DND-41 (cell line): ENCODE measurements at regions not wholly inside any gene's neighbourhood (a gene's known extent, or its start where the extent isn't known, plus 50 kb on each side); places are given as distances from the start of the nearest gene placed in this dataset.

Source experiments
- EZH2 ChIP-seq: IDR thresholded peaks from 3 replicates; pipeline ENCODE4 v1.6.1; 2012; ENCODE audit warnings: borderline replicate concordance, low read depth, mild to moderate bottlenecking, moderate library complexity, low read length, inconsistent platforms; ENCODE audit not compliant: severe bottlenecking
- TF ChIP-seq, protein P1 (sequence below): IDR thresholded peaks from 2 replicates; pipeline ENCODE4 v1.5.1; 2012; ENCODE audit warnings: borderline replicate concordance, low read length, moderate library complexity, mild to moderate bottlenecking; ENCODE audit not compliant: poor library complexity, severe bottlenecking; ENCODE audit errors: extremely low read depth

DNA sequence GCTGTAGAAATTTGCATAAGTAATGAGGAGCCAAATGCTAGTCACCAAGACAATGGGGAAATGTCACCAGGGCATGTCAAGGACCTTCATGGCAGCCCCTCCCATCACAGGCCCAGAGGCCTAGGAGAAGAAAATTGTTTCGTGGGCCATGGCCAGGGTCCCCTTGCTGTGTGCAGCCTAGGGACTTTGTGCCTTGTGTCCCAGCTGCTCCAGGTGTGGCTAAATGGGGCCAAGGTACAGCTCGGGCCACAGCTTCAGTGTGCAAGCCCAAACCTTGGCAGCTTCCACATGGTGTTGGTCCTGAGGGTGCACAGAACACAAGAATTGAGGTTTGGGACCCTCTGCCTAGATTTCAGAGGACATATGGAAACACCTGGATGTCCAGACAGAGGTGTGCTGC, 208.8 kb upstream of the TBC1D5 start:
- TF ChIP-seq, protein P1, sequence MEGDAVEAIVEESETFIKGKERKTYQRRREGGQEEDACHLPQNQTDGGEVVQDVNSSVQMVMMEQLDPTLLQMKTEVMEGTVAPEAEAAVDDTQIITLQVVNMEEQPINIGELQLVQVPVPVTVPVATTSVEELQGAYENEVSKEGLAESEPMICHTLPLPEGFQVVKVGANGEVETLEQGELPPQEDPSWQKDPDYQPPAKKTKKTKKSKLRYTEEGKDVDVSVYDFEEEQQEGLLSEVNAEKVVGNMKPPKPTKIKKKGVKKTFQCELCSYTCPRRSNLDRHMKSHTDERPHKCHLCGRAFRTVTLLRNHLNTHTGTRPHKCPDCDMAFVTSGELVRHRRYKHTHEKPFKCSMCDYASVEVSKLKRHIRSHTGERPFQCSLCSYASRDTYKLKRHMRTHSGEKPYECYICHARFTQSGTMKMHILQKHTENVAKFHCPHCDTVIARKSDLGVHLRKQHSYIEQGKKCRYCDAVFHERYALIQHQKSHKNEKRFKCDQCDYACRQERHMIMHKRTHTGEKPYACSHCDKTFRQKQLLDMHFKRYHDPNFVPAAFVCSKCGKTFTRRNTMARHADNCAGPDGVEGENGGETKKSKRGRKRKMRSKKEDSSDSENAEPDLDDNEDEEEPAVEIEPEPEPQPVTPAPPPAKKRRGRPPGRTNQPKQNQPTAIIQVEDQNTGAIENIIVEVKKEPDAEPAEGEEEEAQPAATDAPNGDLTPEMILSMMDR: no peak
- TF ChIP-seq EZH2: no peak
